PC-9 (cell line): ENCODE measurements at regions not wholly inside any gene's neighbourhood (a gene's known extent, or its start where the extent isn't known, plus 50 kb on each side); places are given as distances from the start of the nearest gene placed in this dataset.

ENCODE experiments used
- BruUV-seq: library from RNA; stranded (reverse); fragments of 400-500 nt; replicated peaks from 2 replicates; lab custom pipeline; 2021; lab: Mats Ljungman, UMichigan
- CTCF ChIA-PET: fragments of 300-600 bp; sonication (Branson Sonifier 250); formaldehyde crosslinking; loops from one replicate; lab custom pipeline; 2022; ENCODE audit warnings: antibody characterized with exemption; lab: Charles Lee
- POLR2A ChIA-PET: fragments of 300-600 bp; sonication (Branson Sonifier 250); formaldehyde crosslinking; loops from one replicate; lab custom pipeline; 2022; ENCODE audit warnings: antibody characterized with exemption; ENCODE audit not compliant: unreplicated experiment; lab: Charles Lee
- DNase-seq, 2 experiments: peaks; one replicate each; pipeline versions ENCODE4 v3.0.0 to v3.0.0-alpha.2; 2015 to 2022; ENCODE audit warnings: mixed read lengths in 1 of 2
- H2AFZ ChIP-seq: fragments of 200-600 bp; sonication (generic); 2 replicates; pipeline ENCODE4 v1.8.1; 2017; ENCODE audit warnings: antibody characterized with exemption
- H3F3A ChIP-seq: fragments of 200-600 bp; sonication (generic); 2 replicates; pipeline ENCODE4 v1.8.1; 2017; ENCODE audit warnings: antibody characterized with exemption, mild to moderate bottlenecking, low read depth; ENCODE audit not compliant: insufficient read depth
- H3K27ac ChIP-seq: fragments of 200-600 bp; sonication (generic); 2 replicates; pipeline ENCODE4 v1.6.1; 2016; ENCODE audit warnings: mixed run types
- H3K27me3 ChIP-seq: fragments of 200-600 bp; sonication (generic); 2 replicates; pipeline ENCODE4 v1.6.1; 2016; ENCODE audit warnings: low read depth, mixed run types; ENCODE audit not compliant: insufficient read depth
- H3K36me3 ChIP-seq: fragments of 200-600 bp; sonication (generic); 2 replicates; pipeline ENCODE4 v1.6.1; 2016; ENCODE audit warnings: low read depth, mixed run types
- H3K4me1 ChIP-seq: fragments of 200-600 bp; sonication (generic); replicated peaks from 2 replicates; pipeline ENCODE4 v1.6.1; 2016; ENCODE audit warnings: mixed run types; ENCODE audit not compliant: insufficient read depth
- H3K4me2 ChIP-seq: fragments of 200-600 bp; sonication (generic); 2 replicates; pipeline ENCODE4 v1.6.1; 2017; ENCODE audit warnings: mixed run types
- H3K4me3 ChIP-seq: fragments of 200-600 bp; sonication (generic); 2 replicates; pipeline ENCODE4 v1.6.1; 2016; ENCODE audit warnings: mixed run types
- H3K79me2 ChIP-seq: fragments of 200-600 bp; sonication (generic); 2 replicates; pipeline ENCODE4 v1.6.1; 2017; ENCODE audit warnings: low read depth, mixed run types
- H3K9me2 ChIP-seq: fragments of 200-600 bp; sonication (generic); 2 replicates; pipeline ENCODE4 v1.8.1; 2017; ENCODE audit warnings: mild to moderate bottlenecking; ENCODE audit not compliant: insufficient read depth
- H3K9me3 ChIP-seq: fragments of 200-600 bp; sonication (generic); 2 replicates; pipeline ENCODE4 v1.8.1; 2016; ENCODE audit warnings: low read depth; ENCODE audit not compliant: insufficient read depth
- H4K20me1 ChIP-seq: fragments of 200-600 bp; sonication (generic); 2 replicates; pipeline ENCODE4 v1.8.1; 2017; ENCODE audit not compliant: insufficient read depth
- CTCF ChIP-seq: fragments of 200-600 bp; sonication (generic); conservative IDR thresholded peaks from 2 replicates; pipeline ENCODE4 v1.6.1; 2017; ENCODE audit warnings: mixed run types, antibody characterized with exemption, mild to moderate bottlenecking, moderate library complexity
- EZH2 ChIP-seq: fragments of 200-600 bp; sonication (generic); IDR thresholded peaks from 2 replicates; pipeline ENCODE4 v1.8.0; 2017; ENCODE audit warnings: antibody characterized with exemption, low read depth
- intact Hi-C: fragments of 100-400 bp; cut with micrococcal nuclease; formaldehyde crosslinking; loops from one replicate; pipeline ENCODE4 v1.10.0; 2022; ENCODE audit not compliant: unreplicated experiment

- CTCF ChIA-PET: no interaction called here
- TF ChIP-seq CTCF (no peak), EZH2 (no peak)
- no peaks in the 10 kb centered on the region for H3K9me3 ChIP-seq
- H3K4me3 ChIP-seq: no peak overlapping the region
- H3K79me2 ChIP-seq: no peaks in the 10 kb centered on the region
- H3K4me2 ChIP-seq: no peak overlapping the region
- POLR2A ChIA-PET: no interaction called here
- BruUV-seq: no TSS peak
- peaks cover 15% of the 10 kb centered on the region for H3K4me1 ChIP-seq
- no peaks in the 10 kb centered on the region for H3K9me2 ChIP-seq
- no peaks in the 10 kb centered on the region for H3K36me3 ChIP-seq
- DNase-seq: no peak
- peaks cover 15% of the 10 kb centered on the region; the same call in 1 of the 2 replicates for H3F3A ChIP-seq
- no peak overlapping the region for H3K27ac ChIP-seq
- intact Hi-C loops: loop anchor here (5.0 kb wide), 3 partner anchors 151 to 279 kb away; no protein-coding TSS in a partner anchor
- H2AFZ ChIP-seq: no peak overlapping the region
- no peaks in the 10 kb centered on the region for H4K20me1 ChIP-seq
- H3K27me3 ChIP-seq: no peaks in the 10 kb centered on the region
Observed at GRCh38 chrX:150203248-150203645, 159.9 kb upstream of the MAMLD1 start.

- intact Hi-C loops: no loop called here
- no peaks in the 10 kb centered on the region for H3K9me3 ChIP-seq
- BruUV-seq: no TSS peak
- no peak for DNase-seq
- H4K20me1 ChIP-seq: no peaks in the 10 kb centered on the region
- CTCF ChIA-PET: no interaction called here
- H3K4me3 ChIP-seq: no peak overlapping the region
- peaks cover 15% of the 10 kb centered on the region; the same call in 1 of the 2 replicates for H3F3A ChIP-seq
- H3K27ac ChIP-seq: no peak overlapping the region
- no peak overlapping the region for H2AFZ ChIP-seq
- H3K79me2 ChIP-seq: no peaks in the 10 kb centered on the region
- H3K27me3 ChIP-seq: no peaks in the 10 kb centered on the region
- H3K4me2 ChIP-seq: no peak overlapping the region
- TF ChIP-seq CTCF: no peak
- TF ChIP-seq EZH2: no peak
- POLR2A ChIA-PET: no interaction called here
- H3K4me1 ChIP-seq: peaks cover 8% of the 10 kb centered on the region
- no peaks in the 10 kb centered on the region for H3K36me3 ChIP-seq
- peaks cover 5% of the 10 kb centered on the region; the same call in 1 of the 2 replicates for H3K9me2 ChIP-seq
Observed at GRCh38 chrX:150205011-150205410, 158.1 kb upstream of the MAMLD1 start.

GRCh38 chrX:150207733-150208132 is 155.4 kb upstream of the MAMLD1 start:
- TF ChIP-seq CTCF: no peak
- TF ChIP-seq EZH2: no peak
- ChIA-PET POLR2A (interaction anchor here (0.7 kb wide), 1 partner anchor 111 kb away, joined by 3 read pairs; no protein-coding TSS in a partner anchor), CTCF (no interaction called here)

More at GRCh38 chrX:150207733-150208132, 155.4 kb upstream of the MAMLD1 start:
- Histone ChIP-seq H3K27me3 (no peaks in the 10 kb centered on the region), H4K20me1 (no peaks in the 10 kb centered on the region), H2AFZ (no peak overlapping the region), H3K4me3 (no peak overlapping the region), H3K27ac (no peak overlapping the region), H3K4me2 (no peak overlapping the region), H3F3A (no peaks in the 10 kb centered on the region), H3K9me2 (peaks cover 5% of the 10 kb centered on the region; the same call in 1 of the 2 replicates), H3K4me1 (no peaks in the 10 kb centered on the region), H3K9me3 (no peaks in the 10 kb centered on the region), H3K36me3 (no peaks in the 10 kb centered on the region), H3K79me2 (no peaks in the 10 kb centered on the region)
- no peak for DNase-seq
- no TSS peak for BruUV-seq
- intact Hi-C loops: no loop called here
